ENCODE measurements at regions not wholly inside any gene's neighbourhood (a gene's known extent, or its start where the extent isn't known, plus 50 kb on each side); places are given as distances from the start of the nearest gene placed in this dataset.

- TF ChIP-seq POLR2AphosphoS5 (IDR thresholded peaks at IDR 0.05; ENCODE audit: low read depth, low read length) = no peak
- TF ChIP-seq SIN3A (IDR thresholded peaks at IDR 0.05; ENCODE audit: borderline replicate concordance, insufficient read depth, low read length) = no peak
- no peak for TF ChIP-seq TAF1 (IDR thresholded peaks at IDR 0.05; ENCODE audit: borderline replicate concordance, insufficient read depth, low read length)
- no peak for TF ChIP-seq FOXP2 (optimal IDR thresholded peaks at IDR 0.05; ENCODE audit: borderline replicate concordance, extremely low read depth, extremely low read length, insufficient read depth)
Observed at GRCh38 chr5:106966686-106967315, 703.9 kb downstream of the EFNA5 start.

Measured in PFSK-1 (cell line).